Parathyroid adenoma (tissue), 2 donors: ENCODE measurements at regions not wholly inside any gene's neighbourhood (a gene's known extent, or its start where the extent isn't known, plus 50 kb on each side); places are given as distances from the start of the nearest gene placed in this dataset.

ENCODE experiments used
- H2AFZ ChIP-seq: fragments of 300-600 bp; sonication (generic); one replicate; pipeline ENCODE4 v1.7.0; 2017; ENCODE audit warnings: antibody characterized with exemption, mild to moderate bottlenecking
- H3K27ac ChIP-seq: fragments of 300-600 bp; sonication (generic); one replicate; pipeline ENCODE4 v1.7.0; 2017
- H3K27me3 ChIP-seq: fragments of 300-600 bp; sonication (generic); one replicate; pipeline ENCODE4 v1.7.0; 2017; ENCODE audit warnings: low read length; ENCODE audit not compliant: control insufficient read depth, insufficient read depth
- H3K36me3 ChIP-seq: fragments of 300-600 bp; sonication (generic); one replicate; pipeline ENCODE4 v1.7.0; 2017; ENCODE audit warnings: low read length; ENCODE audit not compliant: control insufficient read depth, insufficient read depth
- H3K4me1 ChIP-seq: fragments of 300-600 bp; sonication (generic); one replicate; pipeline ENCODE4 v1.7.0; 2017; ENCODE audit warnings: control low read depth
- H3K4me2 ChIP-seq: fragments of 300-600 bp; sonication (generic); one replicate; pipeline ENCODE4 v1.7.0; 2017; ENCODE audit warnings: low read length
- H3K4me3 ChIP-seq: fragments of 300-600 bp; sonication (generic); one replicate; pipeline ENCODE4 v1.7.0; 2017; ENCODE audit warnings: low read depth, low read length
- H3K79me2 ChIP-seq: fragments of 300-600 bp; sonication (generic); one replicate; pipeline ENCODE4 v1.7.0; 2017; ENCODE audit warnings: control low read depth
- H3K9ac ChIP-seq: fragments of 300-600 bp; sonication (generic); one replicate; pipeline ENCODE4 v1.7.0; 2017; ENCODE audit warnings: mild to moderate bottlenecking
- H3K9me3 ChIP-seq: fragments of 300-600 bp; sonication (generic); one replicate; pipeline ENCODE4 v1.7.0; 2017; ENCODE audit warnings: low read length; ENCODE audit not compliant: control insufficient read depth
- TF ChIP-seq, protein P1 (sequence below): fragments of 300-600 bp; sonication (generic); IDR thresholded peaks from one replicate; pipeline ENCODE4 v1.7.0; 2017; ENCODE audit warnings: antibody characterized with exemption, mild to moderate bottlenecking
- donor health status: primary hyperparathyroidism.

DNA sequence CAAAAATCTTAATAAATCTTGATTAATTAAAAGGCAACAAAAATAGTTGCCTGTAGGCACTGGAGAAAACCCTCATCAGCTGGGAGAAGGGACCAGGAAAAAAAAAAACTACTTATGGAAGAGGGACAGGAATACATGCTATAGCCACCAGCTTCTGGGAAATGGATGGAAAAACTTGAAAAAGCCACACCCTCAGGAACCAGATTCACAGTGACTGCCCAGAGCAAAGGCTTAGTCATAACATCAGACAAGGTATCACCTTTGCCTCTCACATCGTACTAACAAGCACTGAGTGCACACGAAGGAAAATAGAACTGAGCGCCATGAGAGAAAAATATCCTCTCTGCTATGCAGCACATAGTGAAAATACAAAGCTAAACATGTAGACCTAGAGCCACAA, 116.9 kb upstream of the GYPC start:
- no peak overlapping the region for H3K9ac ChIP-seq

DNA sequence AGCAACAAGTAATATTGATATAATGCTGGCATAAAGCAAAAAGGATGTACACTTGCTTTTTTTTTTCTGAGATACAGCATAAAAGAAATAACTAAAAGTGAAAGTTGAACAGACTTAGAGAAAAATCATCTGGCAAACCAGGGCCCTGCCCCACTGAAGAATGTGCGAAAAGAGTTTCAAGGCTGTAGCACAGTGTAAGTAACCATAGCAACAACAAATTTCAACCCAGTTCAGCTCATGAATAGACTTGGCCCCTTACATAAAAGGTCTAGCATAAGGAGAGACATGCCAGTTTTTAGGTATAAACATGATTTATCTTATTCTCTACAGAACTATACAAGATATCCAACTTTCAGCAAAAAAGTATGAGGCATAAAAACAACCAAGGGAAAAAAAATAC, 113.7 kb upstream of the GYPC start:
- no peak overlapping the region for H3K27ac ChIP-seq
- H3K36me3 ChIP-seq: no peaks in the 10 kb centered on the region
- H3K9ac ChIP-seq: no peak overlapping the region

More for the DNA sequence above, 116.9 kb upstream of the GYPC start:
- Histone ChIP-seq H3K27me3 (no peaks in the 10 kb centered on the region), H3K27ac (no peak overlapping the region), H3K4me2 (no peak overlapping the region), H3K4me3 (no peak overlapping the region), H3K4me1 (no peaks in the 10 kb centered on the region), H3K36me3 (no peaks in the 10 kb centered on the region), H3K79me2 (no peaks in the 10 kb centered on the region), H2AFZ (no peak overlapping the region), H3K9me3 (peaks cover 6% of the 10 kb centered on the region)
- TF ChIP-seq, protein P1, sequence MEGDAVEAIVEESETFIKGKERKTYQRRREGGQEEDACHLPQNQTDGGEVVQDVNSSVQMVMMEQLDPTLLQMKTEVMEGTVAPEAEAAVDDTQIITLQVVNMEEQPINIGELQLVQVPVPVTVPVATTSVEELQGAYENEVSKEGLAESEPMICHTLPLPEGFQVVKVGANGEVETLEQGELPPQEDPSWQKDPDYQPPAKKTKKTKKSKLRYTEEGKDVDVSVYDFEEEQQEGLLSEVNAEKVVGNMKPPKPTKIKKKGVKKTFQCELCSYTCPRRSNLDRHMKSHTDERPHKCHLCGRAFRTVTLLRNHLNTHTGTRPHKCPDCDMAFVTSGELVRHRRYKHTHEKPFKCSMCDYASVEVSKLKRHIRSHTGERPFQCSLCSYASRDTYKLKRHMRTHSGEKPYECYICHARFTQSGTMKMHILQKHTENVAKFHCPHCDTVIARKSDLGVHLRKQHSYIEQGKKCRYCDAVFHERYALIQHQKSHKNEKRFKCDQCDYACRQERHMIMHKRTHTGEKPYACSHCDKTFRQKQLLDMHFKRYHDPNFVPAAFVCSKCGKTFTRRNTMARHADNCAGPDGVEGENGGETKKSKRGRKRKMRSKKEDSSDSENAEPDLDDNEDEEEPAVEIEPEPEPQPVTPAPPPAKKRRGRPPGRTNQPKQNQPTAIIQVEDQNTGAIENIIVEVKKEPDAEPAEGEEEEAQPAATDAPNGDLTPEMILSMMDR: no peak

GRCh38 chr2:126543081-126543480, 112.9 kb upstream of the GYPC start:
- Histone ChIP-seq H3K4me3 (no peak overlapping the region), H3K4me2 (no peak overlapping the region), H3K9ac (no peak overlapping the region), H3K79me2 (no peaks in the 10 kb centered on the region), H3K36me3 (no peaks in the 10 kb centered on the region), H3K27ac (no peak overlapping the region), H3K4me1 (no peaks in the 10 kb centered on the region), H3K27me3 (no peaks in the 10 kb centered on the region), H3K9me3 (peaks cover 6% of the 10 kb centered on the region), H2AFZ (no peak overlapping the region)
- TF ChIP-seq, protein P1: no peak

More for the DNA sequence above, 113.7 kb upstream of the GYPC start:
- Histone ChIP-seq H3K79me2 (no peaks in the 10 kb centered on the region), H3K4me1 (no peaks in the 10 kb centered on the region), H3K9me3 (peaks cover 6% of the 10 kb centered on the region), H3K4me2 (no peak overlapping the region), H3K27me3 (no peaks in the 10 kb centered on the region), H2AFZ (no peak overlapping the region), H3K4me3 (no peak overlapping the region)
- TF ChIP-seq, protein P1: no peak

- H3K27ac ChIP-seq: no peak overlapping the region
Measured at GRCh38 chr2:126558029-126558428, 97.9 kb upstream of the GYPC start.

GRCh38 chr2:126568734-126569133, 87.2 kb upstream of the GYPC start:
- Histone ChIP-seq H3K9ac (no peak overlapping the region), H3K4me1 (no peaks in the 10 kb centered on the region), H3K36me3 (no peaks in the 10 kb centered on the region), H3K9me3 (no peaks in the 10 kb centered on the region), H3K79me2 (no peaks in the 10 kb centered on the region), H3K27ac (no peak overlapping the region), H3K4me2 (no peak overlapping the region), H2AFZ (no peak overlapping the region), H3K27me3 (no peaks in the 10 kb centered on the region), H3K4me3 (no peak overlapping the region)
- TF ChIP-seq, protein P1: no peak

More at GRCh38 chr2:126558029-126558428, 97.9 kb upstream of the GYPC start:
- Histone ChIP-seq H3K4me3 (no peak overlapping the region), H2AFZ (no peak overlapping the region), H3K27me3 (no peaks in the 10 kb centered on the region), H3K79me2 (no peaks in the 10 kb centered on the region), H3K9me3 (no peaks in the 10 kb centered on the region), H3K36me3 (no peaks in the 10 kb centered on the region), H3K4me2 (no peak overlapping the region), H3K4me1 (no peaks in the 10 kb centered on the region), H3K9ac (no peak overlapping the region)
- TF ChIP-seq, protein P1: no peak
